GM18907 (cell line): ENCODE measurements at regions not wholly inside any gene's neighbourhood (a gene's known extent, or its start where the extent isn't known, plus 50 kb on each side); places are given as distances from the start of the nearest gene placed in this dataset.
"Not testable (repeated sequence)": the region's sequence is repeated elsewhere in the genome, so short reads cannot be mapped to it uniquely, and the experiment has no call there.

Experiments used
- ATAC-seq: cut with Tn5 transposase; IDR thresholded peaks from one replicate; pipeline ENCODE4 v1.9.1; 2021; ENCODE audit warnings: mild to moderate bottlenecking, moderate library complexity; ENCODE audit not compliant: unreplicated experiment

DNA sequence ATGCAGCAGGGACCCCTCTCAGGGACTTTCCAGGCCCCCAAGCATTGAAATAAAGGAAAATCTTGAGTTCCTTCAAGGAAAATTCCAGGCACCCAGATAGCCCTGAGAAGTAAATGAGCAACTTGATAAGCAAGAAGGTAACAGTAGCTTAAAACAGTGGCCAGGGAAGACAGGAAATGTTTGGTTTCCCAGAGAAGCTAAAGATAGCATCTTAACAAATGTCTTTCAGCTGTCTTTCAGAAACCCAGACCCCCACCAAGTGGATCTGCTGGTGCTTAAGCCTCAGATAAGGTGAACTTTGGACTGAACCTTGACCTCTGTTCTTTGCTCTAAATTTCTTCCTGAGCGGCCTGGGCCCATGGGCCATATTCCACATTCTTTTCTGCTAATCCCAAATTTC, 117.8 kb upstream of the CST7 start:
- ATAC-seq = no peak

DNA sequence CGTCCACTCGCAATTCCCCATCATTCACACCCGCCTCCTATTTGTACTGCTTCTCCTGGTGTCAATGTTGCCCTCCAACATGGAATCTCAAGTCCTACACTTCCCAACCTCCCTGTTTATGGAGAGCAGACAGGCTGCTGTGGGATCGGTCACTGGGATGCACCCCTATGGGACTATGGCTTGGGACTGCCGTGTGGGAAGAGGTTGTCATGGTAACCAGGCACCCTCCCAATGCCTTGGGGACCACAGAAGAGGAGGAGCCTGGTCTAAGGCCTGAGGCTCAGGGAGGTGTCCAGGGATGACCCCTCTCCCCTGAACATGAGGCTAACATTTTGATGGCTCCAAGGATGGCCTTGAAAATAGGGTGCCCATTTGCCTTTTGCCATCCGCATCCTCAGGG, 116.6 kb upstream of the CST7 start:
- ATAC-seq = no peak

DNA sequence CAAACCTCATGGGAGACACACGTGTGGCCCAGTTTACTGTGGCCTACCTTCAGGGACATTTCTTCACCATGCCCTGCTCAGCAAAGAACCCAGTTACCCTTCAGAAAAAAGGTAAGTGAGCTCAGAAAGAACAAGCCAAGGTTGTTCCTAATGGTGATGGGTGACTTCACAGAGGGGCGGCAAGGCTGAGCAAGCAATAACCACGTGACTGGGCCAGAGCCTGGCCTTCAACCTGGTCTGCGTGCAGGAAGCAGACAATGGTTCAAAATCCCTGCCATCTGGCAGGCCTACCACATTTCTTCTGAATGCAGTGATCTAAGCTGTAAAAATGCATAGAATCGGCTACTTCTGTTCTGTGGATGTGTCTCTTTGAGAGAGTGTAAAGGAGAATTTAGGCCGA, 115.5 kb upstream of the CST7 start:
- no peak for ATAC-seq

DNA sequence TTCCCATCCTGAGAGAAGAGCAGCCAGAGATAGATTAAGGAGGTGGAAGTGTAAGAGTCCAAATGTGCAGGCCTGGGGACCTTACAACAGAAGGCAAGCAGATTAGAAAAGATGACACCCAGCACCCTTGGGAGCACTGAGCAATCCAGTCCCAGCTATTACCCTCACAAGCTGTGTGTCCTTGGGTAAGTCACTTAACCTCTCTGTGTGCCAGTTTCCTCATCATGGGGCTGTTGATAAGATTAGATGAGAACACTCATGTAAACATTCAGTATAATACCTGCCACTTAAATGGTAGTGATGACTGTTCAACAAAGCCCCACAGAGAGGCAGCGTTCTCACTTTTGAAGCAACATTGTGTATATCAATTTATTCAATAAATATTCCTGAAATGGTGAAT, 114.8 kb upstream of the CST7 start:
- no peak for ATAC-seq

DNA sequence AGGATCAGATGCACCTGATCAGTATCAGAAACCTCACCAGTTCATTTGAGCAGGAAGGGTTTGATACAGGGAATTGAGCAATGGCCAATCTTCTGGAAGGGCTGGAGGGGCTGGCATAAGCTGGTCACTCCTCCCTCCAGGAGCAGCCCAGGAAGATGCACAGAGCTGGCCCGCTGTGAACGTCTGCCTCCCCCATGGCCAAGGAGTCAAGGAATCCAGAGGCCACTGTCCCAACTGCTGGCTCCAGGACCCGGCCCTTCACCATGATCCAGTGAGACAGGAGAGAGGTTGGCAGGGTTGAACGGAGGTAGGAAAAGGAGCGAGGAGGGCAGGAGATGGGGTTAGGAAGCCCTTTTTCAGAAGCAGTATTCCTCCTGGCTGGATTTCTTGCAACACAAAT, 113.9 kb upstream of the CST7 start:
- no peak for ATAC-seq

DNA sequence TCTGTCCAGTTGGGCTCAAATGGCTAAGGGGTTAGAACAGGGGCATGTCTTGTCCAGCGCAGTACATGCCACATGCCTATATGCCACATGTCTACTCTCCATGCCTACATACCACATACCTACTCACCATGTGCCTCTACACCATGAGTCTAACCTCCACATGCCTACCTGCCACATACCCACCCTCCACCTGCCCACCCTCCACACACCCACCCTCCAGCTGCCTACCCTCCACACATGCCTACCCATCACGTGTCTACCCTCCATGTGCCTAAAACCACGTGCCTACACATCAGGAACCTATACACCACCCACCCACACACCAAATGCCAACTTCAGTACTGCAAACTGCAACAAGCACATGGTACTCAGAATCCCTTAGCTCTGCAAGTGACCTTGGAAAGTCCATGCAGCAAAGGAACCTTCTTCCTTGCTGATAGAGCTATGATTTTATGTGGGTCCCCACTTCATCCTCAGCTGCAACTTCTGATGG, 113.0 kb upstream of the CST7 start:
- ATAC-seq = no peak

DNA sequence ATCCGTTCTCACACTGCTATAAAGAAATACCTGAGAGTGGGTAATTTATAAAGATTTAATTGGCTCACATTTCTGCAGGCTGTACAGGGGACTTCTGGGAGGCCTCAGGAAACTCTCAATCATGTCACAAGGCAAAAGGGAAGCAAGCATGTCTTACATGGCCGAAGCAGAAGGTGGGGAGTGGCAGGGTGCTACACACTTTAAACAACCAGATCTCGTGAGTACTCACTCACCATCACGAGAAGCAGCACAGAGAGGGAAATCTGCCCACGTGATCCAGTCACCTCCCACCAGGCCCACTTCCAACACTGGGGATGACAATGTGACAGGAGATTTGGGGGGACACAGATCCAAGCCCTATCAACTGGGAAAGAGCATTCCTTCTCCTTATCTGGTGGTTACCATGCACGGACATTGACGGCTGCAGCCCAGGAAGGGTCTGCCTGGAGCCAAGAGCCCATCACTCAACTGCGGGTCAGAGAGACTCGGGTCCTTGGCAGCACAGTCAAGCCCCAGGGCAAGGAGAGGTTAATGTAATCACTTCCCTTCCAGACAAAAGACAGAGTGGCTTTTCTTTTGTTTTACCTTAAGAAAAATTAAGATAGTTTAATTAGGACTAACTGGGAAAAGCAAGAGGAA, 112.3 kb upstream of the CST7 start:
- ATAC-seq = no peak

DNA sequence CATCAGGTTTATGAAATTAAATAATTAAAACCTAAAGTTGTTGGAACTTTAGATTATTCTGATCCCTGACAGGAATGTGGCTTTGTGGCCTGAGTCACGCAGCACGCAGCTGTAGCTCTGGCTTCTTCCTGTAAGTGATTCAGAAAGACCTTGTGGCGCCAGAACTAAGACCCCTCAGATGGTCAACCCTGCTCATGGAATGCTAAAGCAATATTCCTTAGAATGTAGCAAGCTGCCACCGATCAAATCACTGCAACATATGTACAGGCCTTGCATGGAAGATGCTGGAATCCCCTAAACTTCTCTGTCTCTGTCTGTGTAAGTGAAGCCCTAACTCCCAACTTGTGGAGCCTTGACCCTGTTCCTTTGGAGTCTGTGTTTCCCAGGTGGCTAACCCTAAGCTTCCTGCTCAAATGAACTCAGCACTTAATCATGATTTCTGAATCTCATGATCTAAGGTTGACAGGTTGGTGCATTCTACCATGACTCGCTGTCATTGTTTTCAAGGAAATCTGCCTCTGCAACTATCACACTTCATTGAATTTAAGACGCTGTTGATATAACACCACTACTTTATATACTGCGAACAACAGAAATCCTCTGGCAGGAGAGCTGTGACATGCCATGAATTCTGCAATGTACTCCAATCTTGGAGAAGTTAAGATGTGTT, 111.2 kb upstream of the CST7 start:
- ATAC-seq = no peak

DNA sequence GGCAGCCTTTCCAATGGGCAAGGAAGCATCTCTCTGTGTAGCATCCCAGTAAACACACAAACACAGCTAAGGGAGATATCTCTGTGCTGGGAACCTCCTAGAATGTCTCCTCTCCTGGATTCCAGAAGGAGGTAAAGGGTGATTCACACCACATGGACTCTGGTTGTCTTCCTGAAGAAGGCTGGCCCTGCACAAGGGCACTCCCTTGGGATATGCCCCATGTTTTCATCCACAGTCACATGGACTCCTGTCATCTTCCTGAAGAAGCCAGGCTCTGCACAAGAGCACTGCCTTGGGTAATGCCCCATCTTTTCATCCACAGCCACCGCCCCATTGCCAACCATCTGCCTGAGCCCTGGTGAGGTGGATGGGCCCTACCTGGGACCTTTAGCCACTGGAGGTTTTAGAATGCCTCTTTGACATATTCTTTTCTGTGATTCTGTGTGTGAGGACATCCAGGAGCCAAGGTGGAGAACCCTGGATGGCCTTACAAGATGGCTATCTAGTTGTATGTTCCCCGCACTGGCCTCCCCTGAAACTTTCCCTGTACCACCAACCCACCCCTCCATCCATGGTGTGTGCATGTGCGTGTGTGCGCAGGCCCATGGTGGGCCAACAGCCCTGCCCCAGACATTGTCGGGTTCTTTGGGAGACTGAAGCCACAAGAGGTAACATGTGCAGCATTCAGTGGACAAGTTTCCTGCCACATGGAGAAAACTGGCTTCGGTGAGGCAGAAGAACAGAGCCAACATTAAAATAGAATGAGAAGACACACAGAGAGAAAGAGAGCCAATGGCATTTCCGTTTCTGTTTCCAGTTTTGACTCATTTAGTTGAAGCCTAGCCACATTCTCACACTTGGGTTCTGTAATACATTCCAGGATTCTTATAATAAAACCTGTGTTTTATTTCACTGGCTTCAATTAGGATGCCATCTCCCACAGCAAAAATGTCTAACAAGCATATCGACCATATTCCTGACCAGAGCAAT, 110.2 kb upstream of the CST7 start:
- ATAC-seq = no peak

DNA sequence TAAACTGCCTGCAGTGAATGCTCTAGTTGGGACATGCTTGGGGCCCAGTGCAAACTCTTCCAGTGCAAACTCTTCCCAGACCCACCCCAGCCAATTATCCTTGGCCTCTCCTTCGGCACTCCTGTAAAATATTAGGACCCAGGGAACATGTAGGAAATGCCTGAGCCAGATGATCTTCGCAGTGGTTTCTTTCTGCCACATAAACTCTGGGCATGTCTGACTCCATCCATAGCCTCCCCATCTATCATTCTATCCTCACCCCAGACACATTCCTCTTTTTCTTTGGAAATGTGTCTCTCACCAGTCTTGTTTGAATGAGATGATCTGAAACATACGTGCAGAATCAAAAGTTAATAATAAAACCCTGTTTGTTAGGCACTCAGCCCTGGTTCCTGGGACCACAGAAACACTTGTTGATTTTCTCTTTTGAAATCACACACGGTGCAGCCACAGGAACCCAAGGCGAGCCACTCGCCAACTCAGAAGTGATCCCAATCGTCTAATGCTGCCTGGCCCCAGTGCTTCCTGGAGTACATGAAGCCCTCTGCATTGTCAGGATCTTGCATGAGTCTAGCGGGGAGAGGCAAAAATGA, 108.9 kb upstream of the CST7 start:
- ATAC-seq = peak; percentile 26

DNA sequence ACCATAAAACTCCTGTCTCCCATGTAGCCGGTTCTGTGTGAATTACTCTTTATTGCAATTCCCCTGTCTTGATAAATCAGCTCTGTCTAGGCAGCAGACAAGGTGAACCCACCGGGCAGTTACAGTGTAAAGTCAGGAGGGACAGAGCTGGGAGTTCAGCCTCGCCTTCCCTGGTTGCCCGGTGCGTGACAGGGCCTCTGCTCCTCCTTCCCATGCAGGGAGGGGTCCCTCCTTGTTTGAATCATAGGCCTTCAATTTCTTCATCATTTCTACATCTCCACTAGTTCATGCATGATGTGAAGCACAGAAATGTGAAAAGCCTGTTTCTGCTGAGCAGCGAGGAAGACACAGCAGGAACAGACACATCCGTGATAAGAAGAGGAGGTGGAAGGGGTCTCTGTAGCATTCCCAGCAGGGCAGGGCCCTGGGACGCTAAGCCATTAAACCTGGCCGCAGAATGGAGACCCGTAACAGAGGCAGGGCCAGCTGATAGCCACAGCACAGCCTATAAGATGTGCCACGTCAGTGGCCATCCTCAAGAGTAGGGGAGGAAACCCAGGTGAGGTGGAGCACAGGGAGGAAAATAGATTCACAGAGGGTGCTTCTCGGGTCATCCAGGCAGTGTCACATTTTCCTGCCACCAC, 106.7 kb upstream of the CST7 start:
- ATAC-seq = no peak

DNA sequence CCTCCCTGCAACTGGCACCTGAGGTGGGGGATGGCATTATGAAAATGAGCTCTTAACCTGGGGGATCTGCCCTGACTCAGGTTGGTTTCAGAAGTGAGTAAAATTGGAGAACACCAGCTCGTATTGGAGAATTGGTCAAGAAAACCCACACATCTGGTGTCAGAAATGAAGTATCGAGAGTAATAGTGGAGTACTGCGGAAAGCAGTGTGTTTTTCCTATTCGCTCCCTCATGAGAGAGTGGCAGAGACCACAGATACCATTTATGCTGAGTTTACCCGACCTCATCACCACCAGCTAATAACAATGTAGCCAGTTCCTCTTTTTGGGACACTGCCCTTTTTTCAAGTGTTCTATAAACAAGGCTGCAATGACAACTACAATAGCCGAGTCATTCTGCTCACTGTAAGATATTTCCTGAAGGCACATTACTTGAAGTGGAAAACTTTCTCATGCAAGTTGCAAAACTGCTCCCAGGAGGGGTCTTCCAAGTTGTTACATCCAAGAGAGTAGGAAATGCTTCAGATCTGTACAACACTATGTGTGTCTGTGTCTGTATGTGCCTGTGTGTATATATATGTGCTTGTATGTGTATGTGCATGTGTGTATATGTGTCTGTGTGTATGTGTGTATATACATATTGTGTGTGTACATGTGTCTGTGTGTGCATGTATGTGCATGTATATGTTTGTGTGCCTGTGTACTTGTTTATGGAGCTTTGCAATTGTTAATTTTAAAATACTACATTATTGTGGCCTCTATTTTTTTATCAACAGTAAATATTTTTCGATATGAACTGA, 106.0 kb upstream of the CST7 start:
- peak; percentile 95 for ATAC-seq

DNA sequence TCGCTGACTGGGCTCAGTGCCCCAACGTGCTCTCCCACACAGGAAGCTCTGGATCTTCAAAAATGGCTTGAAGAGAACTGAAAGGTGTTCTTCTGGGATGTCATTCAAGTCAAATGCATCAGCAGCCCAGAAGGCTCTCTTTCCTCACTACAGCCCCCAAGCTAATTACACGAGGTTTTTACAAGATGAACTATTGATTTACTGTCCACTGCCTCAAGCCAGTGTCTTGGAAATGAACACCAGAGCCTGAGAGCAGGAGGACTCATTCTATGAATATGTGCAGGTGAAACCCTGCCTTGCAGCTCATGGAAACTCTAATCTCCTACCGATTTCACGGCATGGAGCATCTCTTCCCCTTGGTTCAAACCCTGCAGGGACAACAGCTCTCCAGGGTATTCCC, 98.9 kb upstream of the CST7 start:
- no peak for ATAC-seq

DNA sequence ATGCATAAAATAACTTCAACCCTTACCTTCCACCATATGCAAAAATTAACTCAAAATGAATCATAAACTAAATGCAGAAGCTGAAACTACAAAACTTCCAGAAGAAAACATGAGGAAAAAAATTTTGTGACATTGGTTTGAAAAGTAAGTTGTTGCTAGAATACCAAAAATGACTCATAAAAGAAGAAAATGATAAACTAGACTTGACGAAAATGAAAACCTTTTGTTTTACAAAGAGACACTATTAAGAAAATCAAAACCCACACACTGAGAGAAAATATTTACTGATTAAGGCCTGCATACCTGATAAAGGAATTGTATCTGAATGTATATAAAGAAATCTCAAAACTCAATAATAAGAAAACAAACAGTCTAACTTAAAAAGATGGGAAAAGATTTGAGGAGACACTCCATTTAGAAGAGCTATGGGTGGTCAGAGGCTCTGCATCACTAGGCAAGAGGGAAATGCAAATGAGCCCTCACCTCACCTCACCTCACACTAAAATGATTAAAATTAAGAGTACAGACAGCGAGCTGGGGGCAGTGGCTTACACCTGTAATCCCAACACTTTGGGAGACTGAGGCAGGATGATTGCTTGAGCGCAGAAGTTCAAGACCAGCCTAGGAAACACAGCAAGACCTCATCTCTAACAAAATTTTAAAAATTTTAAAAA, 97.6 kb upstream of the CST7 start:
- no peak for ATAC-seq

DNA sequence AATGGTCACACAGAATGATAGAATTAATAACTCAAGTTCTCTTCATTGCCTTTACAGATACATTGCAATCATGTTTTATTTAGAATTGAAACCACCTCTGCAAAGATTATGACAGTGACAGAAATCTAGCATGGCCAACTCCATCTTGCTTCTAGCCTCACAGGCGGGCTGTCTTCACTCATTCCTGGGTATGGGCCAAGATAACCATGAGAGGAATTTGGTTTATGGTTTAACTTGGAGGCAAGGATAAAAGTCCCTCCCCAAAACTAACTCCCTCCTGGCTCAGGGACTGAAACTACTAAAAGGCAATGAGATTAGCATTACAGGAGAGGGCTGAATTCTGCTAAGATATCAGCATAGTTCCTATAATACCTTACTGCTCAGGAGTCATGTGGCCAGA, 95.2 kb upstream of the CST7 start:
- ATAC-seq = no peak

DNA sequence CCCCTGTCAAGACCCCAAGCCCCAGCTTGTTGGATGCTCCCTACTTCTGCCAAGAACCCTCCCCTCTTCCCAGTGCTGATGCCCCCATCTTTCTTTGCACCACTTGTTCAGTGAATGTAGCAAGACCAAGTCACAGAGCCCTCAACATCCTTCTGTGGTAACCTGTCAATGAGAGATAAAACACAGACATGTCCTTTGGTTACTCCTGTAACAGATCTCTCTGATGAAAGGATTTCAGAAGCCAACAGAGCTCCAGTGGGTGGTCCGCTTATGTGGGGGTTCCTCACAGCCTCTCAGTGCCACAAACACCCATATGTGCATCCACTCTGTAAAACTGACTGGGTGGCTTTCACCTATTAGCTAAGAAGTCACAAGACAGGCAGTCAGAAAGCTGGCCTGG, 93.2 kb upstream of the CST7 start:
- no peak for ATAC-seq

DNA sequence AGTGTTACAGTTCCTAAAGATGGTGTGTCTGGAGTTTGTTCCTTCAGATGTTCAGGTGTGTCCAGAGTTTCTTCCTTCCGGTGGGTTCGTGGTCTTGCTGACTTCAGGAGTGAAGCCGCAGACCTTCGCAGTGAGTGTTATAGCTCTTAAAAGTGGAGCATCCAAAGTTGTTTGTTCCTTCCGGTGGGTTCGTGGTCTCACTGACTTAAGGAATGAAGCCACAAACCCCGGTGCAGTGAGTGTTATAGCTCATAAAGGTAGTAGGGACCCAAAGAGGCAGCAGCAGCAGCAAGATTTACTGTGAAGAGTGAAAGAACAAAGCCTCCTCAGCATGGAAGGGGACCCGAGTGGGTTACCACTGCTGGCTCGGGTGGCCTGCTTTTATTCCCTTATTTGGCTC, 90.6 kb upstream of the CST7 start:
- not testable (repeated sequence) for ATAC-seq

DNA sequence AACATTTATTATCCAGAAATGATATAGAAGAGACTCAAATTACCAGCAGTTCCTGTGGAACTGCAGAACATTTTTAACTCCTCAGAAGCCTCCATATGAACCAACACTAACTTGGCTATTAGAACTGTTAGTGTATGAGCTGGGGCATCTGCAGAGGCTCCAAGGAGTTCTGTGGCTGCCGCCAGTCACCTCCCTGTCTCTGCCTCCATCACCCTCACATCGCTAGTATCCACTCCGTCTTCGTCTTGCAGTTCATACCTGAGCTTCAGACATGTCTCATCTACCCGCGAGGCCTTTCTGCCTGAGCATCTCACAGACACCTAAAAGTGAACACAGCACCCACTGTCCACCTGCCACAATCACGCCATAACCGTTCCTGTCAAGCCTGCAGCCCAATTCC, 89.5 kb upstream of the CST7 start:
- ATAC-seq = no peak

DNA sequence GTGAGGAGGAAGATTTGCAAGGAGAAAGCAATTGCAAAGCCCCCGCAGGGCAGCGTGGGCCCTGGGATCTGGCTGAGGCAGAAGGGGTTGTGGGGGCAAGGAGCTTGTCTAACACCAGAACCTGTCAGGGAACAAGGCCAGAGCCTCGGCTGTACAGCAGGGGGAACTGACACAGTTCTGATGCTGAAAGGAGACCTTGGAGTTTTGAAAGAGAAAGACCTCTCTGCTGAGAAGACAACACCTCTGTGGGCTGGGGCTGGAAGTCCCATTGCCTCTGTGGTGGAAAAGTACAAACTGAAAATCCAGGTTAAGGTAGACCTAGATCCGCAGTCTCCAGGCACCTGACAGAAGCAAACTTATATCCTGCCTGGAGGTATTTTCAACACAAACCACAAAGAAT, 86.9 kb upstream of the CST7 start:
- ATAC-seq = no peak
